ENCODE measurements at regions not wholly inside any gene's neighbourhood (a gene's known extent, or its start where the extent isn't known, plus 50 kb on each side); places are given as distances from the start of the nearest gene placed in this dataset.

DNA sequence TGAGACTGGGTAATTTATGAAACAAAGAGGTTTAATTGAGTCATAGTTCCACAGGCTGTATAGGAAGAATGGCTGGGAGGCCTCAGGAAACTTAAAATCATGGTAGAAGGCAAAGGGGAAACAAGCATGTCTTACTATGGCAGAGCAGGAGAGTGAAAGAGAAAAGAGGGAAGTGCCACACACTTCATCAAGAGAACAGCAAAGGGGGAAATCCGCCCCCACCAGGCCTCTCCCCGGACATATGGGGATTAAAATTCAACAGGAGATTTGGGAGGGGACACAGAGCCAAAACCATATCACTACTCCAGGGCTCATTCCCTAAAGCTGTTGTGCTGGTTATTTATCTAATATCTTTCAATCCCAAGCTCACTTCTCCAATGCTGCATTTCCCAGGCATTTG lies 50.2 kb upstream of the NR3C1 start:
- no peaks in the 10 kb centered on the region for H3K79me2 ChIP-seq (ENCODE audit: insufficient read depth, low read length)
- no peak overlapping the region for H3K4me3 ChIP-seq (ENCODE audit: low read length, poor library complexity, severe bottlenecking)
- H3K36me3 ChIP-seq (ENCODE audit: insufficient read depth, low read length) = no peaks in the 10 kb centered on the region
- no peak overlapping the region for H3K4me2 ChIP-seq (ENCODE audit: low read depth, low read length, poor library complexity, severe bottlenecking)
- H3K9me2 ChIP-seq (replicated peaks; ENCODE audit: low read depth, low read length) = no peaks in the 10 kb centered on the region
- no peak for TF ChIP-seq EZH2phosphoT487 (IDR thresholded peaks at IDR 0.05; ENCODE audit: borderline replicate concordance)
- TF ChIP-seq, protein P1, sequence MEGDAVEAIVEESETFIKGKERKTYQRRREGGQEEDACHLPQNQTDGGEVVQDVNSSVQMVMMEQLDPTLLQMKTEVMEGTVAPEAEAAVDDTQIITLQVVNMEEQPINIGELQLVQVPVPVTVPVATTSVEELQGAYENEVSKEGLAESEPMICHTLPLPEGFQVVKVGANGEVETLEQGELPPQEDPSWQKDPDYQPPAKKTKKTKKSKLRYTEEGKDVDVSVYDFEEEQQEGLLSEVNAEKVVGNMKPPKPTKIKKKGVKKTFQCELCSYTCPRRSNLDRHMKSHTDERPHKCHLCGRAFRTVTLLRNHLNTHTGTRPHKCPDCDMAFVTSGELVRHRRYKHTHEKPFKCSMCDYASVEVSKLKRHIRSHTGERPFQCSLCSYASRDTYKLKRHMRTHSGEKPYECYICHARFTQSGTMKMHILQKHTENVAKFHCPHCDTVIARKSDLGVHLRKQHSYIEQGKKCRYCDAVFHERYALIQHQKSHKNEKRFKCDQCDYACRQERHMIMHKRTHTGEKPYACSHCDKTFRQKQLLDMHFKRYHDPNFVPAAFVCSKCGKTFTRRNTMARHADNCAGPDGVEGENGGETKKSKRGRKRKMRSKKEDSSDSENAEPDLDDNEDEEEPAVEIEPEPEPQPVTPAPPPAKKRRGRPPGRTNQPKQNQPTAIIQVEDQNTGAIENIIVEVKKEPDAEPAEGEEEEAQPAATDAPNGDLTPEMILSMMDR (conservative IDR thresholded peaks at IDR 0.05; ENCODE audit: low read length) = no peak
- H3K27me3 ChIP-seq (ENCODE audit: insufficient read depth, low read length, poor library complexity, severe bottlenecking) = no peaks in the 10 kb centered on the region
- H3K9me3 ChIP-seq (ENCODE audit: insufficient read depth, low read depth, low read length) = no peaks in the 10 kb centered on the region
- no peaks in the 10 kb centered on the region for H3K4me1 ChIP-seq (ENCODE audit: insufficient read depth, low read length, poor library complexity, severe bottlenecking)
- H2AFZ ChIP-seq (ENCODE audit: low read length) = no peak overlapping the region
- no peaks in the 10 kb centered on the region for H3F3A ChIP-seq (ENCODE audit: low read depth)
- H4K20me1 ChIP-seq (ENCODE audit: insufficient read depth, low read length, poor library complexity, severe bottlenecking) = no peaks in the 10 kb centered on the region
- no peak overlapping the region for H3K9ac ChIP-seq (ENCODE audit: low read depth, low read length, poor library complexity, severe bottlenecking)
